ENCODE measurements at regions not wholly inside any gene's neighbourhood (a gene's known extent, or its start where the extent isn't known, plus 50 kb on each side); places are given as distances from the start of the nearest gene placed in this dataset.

DNA sequence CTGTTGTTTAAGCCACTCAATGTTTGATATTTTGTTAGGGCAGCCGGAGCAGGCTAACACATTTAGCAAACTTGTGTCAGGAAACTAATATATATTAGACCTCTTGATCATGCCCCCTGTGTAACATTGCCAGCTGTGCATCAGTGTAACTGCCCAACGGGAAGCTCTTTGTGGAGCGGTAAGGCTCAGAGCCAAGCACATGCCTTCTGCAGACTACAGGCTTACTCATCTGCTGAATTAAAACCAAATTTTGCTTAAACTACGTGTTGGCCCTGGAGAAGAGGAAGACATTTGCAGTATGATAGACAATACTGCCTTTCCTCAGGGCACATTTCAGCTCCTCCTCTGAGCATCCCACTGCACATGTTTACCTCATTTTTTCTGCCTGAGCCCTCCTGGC is 50.5 kb upstream of the KCNMB2 start:
- TF ChIP-seq, protein P1, sequence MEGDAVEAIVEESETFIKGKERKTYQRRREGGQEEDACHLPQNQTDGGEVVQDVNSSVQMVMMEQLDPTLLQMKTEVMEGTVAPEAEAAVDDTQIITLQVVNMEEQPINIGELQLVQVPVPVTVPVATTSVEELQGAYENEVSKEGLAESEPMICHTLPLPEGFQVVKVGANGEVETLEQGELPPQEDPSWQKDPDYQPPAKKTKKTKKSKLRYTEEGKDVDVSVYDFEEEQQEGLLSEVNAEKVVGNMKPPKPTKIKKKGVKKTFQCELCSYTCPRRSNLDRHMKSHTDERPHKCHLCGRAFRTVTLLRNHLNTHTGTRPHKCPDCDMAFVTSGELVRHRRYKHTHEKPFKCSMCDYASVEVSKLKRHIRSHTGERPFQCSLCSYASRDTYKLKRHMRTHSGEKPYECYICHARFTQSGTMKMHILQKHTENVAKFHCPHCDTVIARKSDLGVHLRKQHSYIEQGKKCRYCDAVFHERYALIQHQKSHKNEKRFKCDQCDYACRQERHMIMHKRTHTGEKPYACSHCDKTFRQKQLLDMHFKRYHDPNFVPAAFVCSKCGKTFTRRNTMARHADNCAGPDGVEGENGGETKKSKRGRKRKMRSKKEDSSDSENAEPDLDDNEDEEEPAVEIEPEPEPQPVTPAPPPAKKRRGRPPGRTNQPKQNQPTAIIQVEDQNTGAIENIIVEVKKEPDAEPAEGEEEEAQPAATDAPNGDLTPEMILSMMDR (IDR thresholded peaks at IDR 0.05) = no peak
- TF ChIP-seq POLR2A (IDR thresholded peaks at IDR 0.05) = no peak

Data from thyroid gland (tissue), 4 donors.